ENCODE measurements at regions not wholly inside any gene's neighbourhood (a gene's known extent, or its start where the extent isn't known, plus 50 kb on each side); places are given as distances from the start of the nearest gene placed in this dataset.
"Not testable (repeated sequence)": the region's sequence is repeated elsewhere in the genome, so short reads cannot be mapped to it uniquely, and the experiment has no call there.

DNA sequence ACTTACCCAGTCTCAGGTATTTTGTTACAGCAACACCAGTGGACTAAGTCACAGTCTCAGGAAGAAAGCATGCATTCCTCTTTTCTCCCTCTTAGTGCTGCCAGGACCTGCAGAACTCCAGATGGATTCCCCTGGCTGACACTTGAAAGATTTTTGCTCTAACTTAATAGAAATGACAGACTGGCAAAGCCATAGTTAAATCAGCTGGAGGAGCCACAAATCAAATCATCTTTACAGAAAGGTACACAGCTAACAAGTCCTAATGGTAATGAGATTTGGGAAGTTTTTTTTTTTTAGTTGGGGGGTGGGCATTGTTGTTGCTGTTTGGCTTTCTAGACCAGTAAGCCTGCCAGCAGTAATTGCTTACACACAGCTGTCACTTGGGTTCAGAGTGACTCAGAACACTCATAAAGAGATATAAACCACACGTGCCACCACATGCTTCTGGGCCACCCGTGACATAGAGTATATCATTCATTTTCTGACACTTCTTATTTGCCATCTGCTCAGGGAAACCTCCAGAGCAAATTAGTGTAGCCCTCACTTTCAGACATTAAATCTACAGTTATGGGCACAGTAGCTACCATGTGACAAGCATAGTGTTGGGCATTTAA, 72.4 kb downstream of the FH start:
- no peak for DNase-seq

- no peak for DNase-seq
Observed at GRCh38 chr1:241444836-241445235, 74.7 kb downstream of the FH start.

DNA sequence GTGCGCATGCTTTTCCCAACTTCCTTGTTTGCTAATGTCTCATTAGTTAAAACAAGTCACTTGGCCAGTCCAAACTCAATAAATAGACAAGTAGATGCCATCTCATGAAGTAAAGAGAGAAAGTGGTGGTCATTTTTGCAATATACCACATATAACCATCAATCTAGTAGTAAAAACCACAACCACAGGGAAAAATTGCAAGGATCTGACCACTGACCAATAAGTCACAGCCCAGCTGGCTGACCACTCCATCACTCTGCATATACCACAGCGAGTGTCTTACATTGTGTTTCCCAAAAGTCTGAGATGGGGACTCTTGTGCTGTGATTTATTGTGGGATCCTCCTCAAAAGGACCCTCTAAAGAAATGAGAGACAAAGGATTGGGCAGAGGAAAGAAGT, 76.0 kb downstream of the FH start:
- no peak for DNase-seq

DNA sequence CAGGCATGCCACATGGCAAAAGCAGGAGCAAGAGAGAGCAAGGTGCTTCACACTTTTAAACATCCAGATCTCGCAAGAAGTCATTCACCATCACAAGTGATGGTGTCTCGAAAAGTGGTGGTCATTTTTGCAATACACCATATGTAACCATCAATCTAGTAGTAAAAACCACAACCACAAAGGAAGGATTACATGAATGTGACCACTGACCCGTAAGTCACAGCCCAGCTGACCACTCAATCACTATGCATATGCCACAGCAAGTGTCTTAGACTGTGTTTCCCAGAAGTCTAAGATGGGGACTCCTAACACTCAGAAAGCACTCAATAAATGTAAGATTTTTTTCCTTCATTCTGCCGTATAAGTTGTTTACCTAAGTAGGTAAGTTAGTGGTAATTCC, 76.9 kb downstream of the FH start:
- DNase-seq = no peak

DNA sequence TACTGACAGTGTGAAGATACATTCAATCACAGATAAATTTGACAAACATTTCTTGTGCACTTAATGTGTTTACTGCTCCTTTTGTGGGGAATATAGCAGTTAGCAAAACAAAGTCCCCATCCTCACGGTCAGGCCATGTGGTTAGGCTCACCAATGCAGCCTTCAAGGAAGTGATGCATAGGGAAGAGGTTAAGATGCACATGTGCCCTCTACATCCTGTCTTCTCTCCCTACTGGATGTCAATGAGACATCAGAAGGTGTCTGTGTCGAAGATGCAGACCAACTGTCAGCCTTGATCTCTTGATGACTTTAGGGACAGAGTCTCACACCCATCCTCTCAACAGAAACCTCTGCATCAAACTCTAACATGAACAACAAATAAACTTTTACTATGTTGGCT, 78.7 kb downstream of the FH start:
- DNase-seq = no peak

- DNase-seq = not testable (repeated sequence)
Observed at GRCh38 chr1:241438686-241439085, 80.9 kb downstream of the FH start.

GRCh38 chr1:241432241-241432640, 75.2 kb upstream of the RGS7 start:
- DNase-seq = no peak

DNA sequence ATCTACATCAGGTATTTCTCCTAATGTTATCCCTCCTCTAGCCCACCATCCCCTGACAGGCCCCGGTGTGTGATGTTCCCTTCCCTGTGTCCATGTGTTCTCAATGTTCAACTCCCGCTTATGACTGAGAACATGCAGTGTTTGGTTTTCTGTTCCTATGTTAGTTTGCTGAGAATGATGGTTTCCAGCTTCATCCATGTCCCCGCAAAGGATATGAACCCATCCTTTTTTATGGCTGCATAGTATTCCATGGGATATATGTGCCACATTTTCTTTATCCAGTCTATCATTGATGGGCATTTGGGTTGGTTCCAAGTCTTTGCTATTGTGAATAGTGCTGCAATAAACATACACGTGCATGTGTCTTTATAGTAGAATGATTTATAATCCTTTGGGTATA, 68.1 kb upstream of the RGS7 start:
- not testable (repeated sequence) for DNase-seq

GRCh38 chr1:241424480-241424971, 67.5 kb upstream of the RGS7 start:
- no peak for DNase-seq

DNA sequence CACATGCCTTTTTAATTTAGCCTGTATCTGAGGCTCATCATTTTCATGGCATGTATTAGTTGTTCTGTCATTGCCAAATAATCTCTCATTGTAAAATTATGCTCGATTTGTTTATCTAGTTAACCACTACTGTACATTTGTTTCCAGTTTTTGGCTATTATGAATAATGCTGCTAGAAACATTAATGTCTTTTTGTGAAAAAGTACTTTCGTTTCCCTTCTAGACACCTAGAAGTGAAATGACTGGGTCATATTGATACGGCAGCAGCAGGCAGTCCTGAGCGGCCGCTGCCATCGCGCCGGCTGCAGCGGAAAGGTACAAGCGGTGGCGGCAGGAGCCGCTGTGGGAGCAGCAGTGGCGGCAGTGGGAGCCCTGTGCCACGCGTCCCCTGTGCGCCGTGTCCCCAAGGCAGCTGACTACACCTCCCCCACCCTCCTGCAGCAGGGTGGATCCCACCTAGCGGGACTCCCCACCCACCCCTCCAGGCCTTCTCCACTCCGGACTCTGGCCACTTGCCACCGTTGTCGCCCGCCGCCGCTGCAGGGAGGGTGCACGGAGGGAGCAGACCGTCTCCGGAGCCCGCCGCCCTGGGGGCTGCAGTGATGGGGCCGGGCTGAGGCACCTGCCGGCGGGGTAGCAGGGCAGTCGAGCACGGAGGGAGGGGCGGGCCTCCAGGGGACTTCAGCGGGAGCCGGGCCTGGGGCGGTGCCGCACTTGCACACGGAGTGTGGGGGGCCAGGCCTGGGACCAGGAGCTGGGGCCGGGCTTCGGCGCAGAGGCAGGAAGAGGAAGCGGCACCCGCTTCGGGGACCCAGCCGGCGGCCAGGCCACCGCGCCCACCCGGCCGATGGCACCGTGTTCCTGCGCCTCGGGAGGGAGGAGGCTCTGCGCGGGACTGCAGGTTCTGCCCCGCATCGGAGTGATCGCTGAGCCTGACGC, 66.8 kb upstream of the RGS7 start:
- no peak for DNase-seq

DNA sequence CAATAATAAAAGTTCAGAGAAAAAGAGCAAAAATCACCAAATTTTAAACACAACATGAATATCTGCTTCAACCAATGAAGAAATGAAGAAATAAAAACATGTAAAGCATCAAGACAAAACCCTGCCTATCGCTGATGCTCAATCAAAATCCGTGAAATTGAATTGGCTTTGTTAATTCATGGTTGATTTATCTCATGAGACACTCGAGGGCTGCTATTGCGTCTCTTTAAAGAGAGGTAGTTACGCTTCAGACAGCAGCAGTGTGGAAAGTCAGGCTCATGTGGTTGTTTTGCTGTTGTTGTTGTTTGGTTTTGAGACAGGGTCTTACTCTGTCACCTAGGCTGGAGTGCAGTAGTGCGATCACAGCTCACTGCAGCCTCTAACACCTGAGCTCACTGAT, 65.5 kb upstream of the RGS7 start:
- DNase-seq = no peak

DNA sequence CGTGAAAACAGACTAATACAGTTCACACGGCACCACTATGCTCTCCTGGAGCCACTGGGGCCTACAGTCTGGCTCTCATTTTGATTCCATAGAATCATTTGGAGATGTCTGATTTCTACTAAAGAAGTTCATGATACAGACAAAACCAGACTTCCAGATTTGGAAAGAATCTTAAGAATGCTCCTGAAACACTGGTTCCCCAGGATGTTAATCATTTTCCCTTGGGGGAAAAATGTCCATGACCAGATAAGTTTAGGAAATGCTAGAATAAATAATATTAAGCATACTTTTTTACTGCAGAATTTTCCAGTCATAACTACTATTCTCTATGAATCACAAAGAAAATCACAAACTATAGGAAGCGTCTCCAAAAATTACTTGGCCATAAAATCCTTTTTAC, 63.0 kb upstream of the RGS7 start:
- DNase-seq = no peak

DNA sequence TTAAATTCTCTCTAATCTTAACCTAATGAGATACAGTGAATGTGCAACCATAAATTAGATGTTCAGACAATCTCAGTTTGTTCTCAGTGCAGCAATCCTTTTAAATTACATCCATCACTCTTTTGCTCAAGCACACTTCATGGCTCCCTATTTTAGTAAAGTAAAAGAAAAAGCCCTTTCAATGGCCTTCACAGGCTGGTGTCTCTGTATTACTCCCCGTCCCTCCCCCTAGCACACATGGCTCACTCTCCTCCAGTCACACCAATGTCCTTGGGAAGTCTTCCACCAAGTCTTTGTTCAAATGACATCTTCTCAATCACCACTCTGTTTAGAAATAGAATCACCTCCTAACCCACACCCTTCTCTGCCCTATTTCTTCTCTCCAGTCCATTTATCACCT, 60.3 kb upstream of the RGS7 start:
- DNase-seq = no peak

GRCh38 chr1:241413974-241414373, 57.0 kb upstream of the RGS7 start:
- no peak for DNase-seq

DNA sequence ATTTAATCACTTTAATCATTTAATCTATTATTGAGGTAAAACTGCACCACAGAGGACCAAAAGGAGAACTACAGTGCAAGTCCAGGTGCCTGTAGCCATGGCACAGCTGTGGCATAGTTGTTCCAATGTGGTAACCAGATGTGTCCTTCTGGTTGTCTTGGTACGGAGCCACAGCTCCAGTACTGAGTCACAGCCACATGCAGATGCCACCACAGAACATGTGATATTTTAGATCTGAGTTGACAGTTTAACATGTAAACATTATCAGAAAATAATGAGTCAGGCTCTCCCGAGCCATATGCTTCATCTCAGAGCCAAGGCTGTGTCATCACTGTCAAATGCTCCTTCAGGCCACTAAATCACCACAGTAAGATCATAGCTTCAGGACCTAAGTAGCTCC, 56.4 kb upstream of the RGS7 start:
- DNase-seq = no peak

- no peak for DNase-seq
Observed at GRCh38 chr1:241412646-241413045, 55.6 kb upstream of the RGS7 start.

- no peak for DNase-seq
Observed at GRCh38 chr1:241411776-241412338, 54.9 kb upstream of the RGS7 start.

DNA sequence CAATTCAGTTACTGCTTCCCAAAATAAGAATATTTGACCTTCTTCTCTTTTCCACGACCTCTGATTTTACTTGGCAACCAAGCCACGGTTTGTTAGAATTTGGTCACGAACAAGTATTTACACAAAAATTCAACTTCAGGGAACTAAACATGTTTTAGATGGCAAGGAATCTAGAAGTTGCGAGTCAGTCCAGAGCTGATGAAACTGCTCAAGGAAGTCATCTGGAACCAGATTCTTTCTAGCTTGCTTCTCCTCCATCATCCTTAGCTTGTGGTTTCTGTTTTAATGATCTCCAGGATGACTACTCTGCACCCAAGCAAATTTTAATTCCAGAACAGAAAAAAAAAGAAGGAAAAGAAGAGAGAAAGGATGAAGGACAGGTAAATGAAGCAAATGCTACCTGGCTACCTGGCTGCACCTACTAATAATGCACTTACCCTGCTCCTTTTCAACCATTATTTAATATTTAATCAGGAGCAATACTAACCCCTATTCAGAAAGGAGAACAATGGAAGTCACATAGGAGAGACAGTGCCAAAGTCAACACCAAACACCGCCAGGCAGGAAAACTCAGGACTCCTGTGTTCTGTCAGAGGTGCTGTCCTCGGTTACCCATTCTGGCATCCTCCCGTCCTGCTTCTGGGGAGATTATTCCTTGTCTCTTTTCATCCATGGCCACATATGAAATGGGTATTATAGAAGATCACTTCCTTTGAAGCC, 54.2 kb upstream of the RGS7 start:
- DNase-seq = peak; percentile 81

- no peak for DNase-seq
Observed at GRCh38 chr1:241408170-241408569, 51.2 kb upstream of the RGS7 start.
